ENCODE measurements at regions not wholly inside any gene's neighbourhood (a gene's known extent, or its start where the extent isn't known, plus 50 kb on each side); places are given as distances from the start of the nearest gene placed in this dataset.

- Histone ChIP-seq H3K9ac (ENCODE audit: low read depth, low read length) (no peak overlapping the region), H3K4me3 (ENCODE audit: low read length) (peak overlapping the region; percentile 19), H3K27me3 (ENCODE audit: insufficient read depth, low read length) (no peaks in the 10 kb centered on the region), H3K36me3 (ENCODE audit: insufficient read depth, low read length) (no peaks in the 10 kb centered on the region), H3K9me3 (ENCODE audit: insufficient read depth, low read depth, low read length) (no peaks in the 10 kb centered on the region), H3K27ac (ENCODE audit: low read depth, low read length) (peak overlapping the region; percentile 62), H3K4me1 (ENCODE audit: insufficient read depth, low read length) (peaks cover 18% of the 10 kb centered on the region)
- WGBS: 48% methylated on average over 4 of the region's 6 CpGs
Observed at GRCh38 chr2:64331114-64331645, 122.8 kb upstream of the LGALSL start.

GRCh38 chr2:64331849-64332699 is 121.9 kb upstream of the LGALSL start:
- Histone ChIP-seq H3K4me3 (ENCODE audit: low read length) (no peak overlapping the region), H3K27ac (ENCODE audit: low read depth, low read length) (no peak overlapping the region), H3K27me3 (ENCODE audit: insufficient read depth, low read length) (no peaks in the 10 kb centered on the region), H3K9ac (ENCODE audit: low read depth, low read length) (no peak overlapping the region), H3K4me1 (ENCODE audit: insufficient read depth, low read length) (peaks cover 18% of the 10 kb centered on the region), H3K9me3 (ENCODE audit: insufficient read depth, low read depth, low read length) (no peaks in the 10 kb centered on the region), H3K36me3 (ENCODE audit: insufficient read depth, low read length) (no peaks in the 10 kb centered on the region)
- 88% methylated on average over 8 of the region's 8 CpGs for WGBS

- H3K9ac ChIP-seq (ENCODE audit: low read depth, low read length): no peak overlapping the region
- H3K4me3 ChIP-seq (ENCODE audit: low read length): no peak overlapping the region
- no peaks in the 10 kb centered on the region for H3K36me3 ChIP-seq (ENCODE audit: insufficient read depth, low read length)
- peaks cover 16% of the 10 kb centered on the region for H3K4me1 ChIP-seq (ENCODE audit: insufficient read depth, low read length)
- WGBS: 60% methylated on average over 1 of the region's 1 CpG
- H3K27ac ChIP-seq (ENCODE audit: low read depth, low read length): no peak overlapping the region
- no peaks in the 10 kb centered on the region for H3K9me3 ChIP-seq (ENCODE audit: insufficient read depth, low read depth, low read length)
- H3K27me3 ChIP-seq (ENCODE audit: insufficient read depth, low read length): no peaks in the 10 kb centered on the region
Observed at GRCh38 chr2:64336171-64336570, 117.8 kb upstream of the LGALSL start.

- WGBS: 84% methylated on average over 3 of the region's 3 CpGs
- Histone ChIP-seq H3K4me3 (ENCODE audit: low read length) (no peak overlapping the region), H3K27ac (ENCODE audit: low read depth, low read length) (no peak overlapping the region), H3K36me3 (ENCODE audit: insufficient read depth, low read length) (no peaks in the 10 kb centered on the region), H3K27me3 (ENCODE audit: insufficient read depth, low read length) (no peaks in the 10 kb centered on the region), H3K9ac (ENCODE audit: low read depth, low read length) (no peak overlapping the region), H3K4me1 (ENCODE audit: insufficient read depth, low read length) (peaks cover 7% of the 10 kb centered on the region; the same call in 1 of the 2 replicates), H3K9me3 (ENCODE audit: insufficient read depth, low read depth, low read length) (no peaks in the 10 kb centered on the region)
Observed at GRCh38 chr2:64337314-64337713, 116.6 kb upstream of the LGALSL start.

- Histone ChIP-seq H3K9ac (ENCODE audit: low read depth, low read length) (no peak overlapping the region), H3K27me3 (ENCODE audit: insufficient read depth, low read length) (no peaks in the 10 kb centered on the region), H3K4me1 (ENCODE audit: insufficient read depth, low read length) (peaks cover 7% of the 10 kb centered on the region; the same call in 1 of the 2 replicates), H3K4me3 (ENCODE audit: low read length) (no peak overlapping the region), H3K27ac (ENCODE audit: low read depth, low read length) (no peak overlapping the region), H3K9me3 (ENCODE audit: insufficient read depth, low read depth, low read length) (no peaks in the 10 kb centered on the region), H3K36me3 (ENCODE audit: insufficient read depth, low read length) (no peaks in the 10 kb centered on the region)
- 98% methylated on average over 4 of the region's 4 CpGs for WGBS
Observed at GRCh38 chr2:64338108-64338507, 115.9 kb upstream of the LGALSL start.

- H3K4me1 ChIP-seq (ENCODE audit: insufficient read depth, low read length): peaks cover 7% of the 10 kb centered on the region; the same call in 1 of the 2 replicates
- no peaks in the 10 kb centered on the region for H3K27me3 ChIP-seq (ENCODE audit: insufficient read depth, low read length)
- no peaks in the 10 kb centered on the region for H3K9me3 ChIP-seq (ENCODE audit: insufficient read depth, low read depth, low read length)
- no peaks in the 10 kb centered on the region for H3K36me3 ChIP-seq (ENCODE audit: insufficient read depth, low read length)
- H3K4me3 ChIP-seq (ENCODE audit: low read length): no peak overlapping the region
- H3K27ac ChIP-seq (ENCODE audit: low read depth, low read length): no peak overlapping the region
- WGBS: 61% methylated on average over 5 of the region's 5 CpGs
- H3K9ac ChIP-seq (ENCODE audit: low read depth, low read length): no peak overlapping the region
Observed at GRCh38 chr2:64338910-64339500, 115.0 kb upstream of the LGALSL start.

- WGBS: 96% methylated on average over 6 of the region's 6 CpGs
- Histone ChIP-seq H3K9me3 (ENCODE audit: insufficient read depth, low read depth, low read length) (no peaks in the 10 kb centered on the region), H3K27me3 (ENCODE audit: insufficient read depth, low read length) (no peaks in the 10 kb centered on the region), H3K4me3 (ENCODE audit: low read length) (no peak overlapping the region), H3K36me3 (ENCODE audit: insufficient read depth, low read length) (no peaks in the 10 kb centered on the region), H3K27ac (ENCODE audit: low read depth, low read length) (no peak overlapping the region), H3K9ac (ENCODE audit: low read depth, low read length) (no peak overlapping the region), H3K4me1 (ENCODE audit: insufficient read depth, low read length) (peaks cover 10% of the 10 kb centered on the region)
Observed at GRCh38 chr2:64341461-64341860, 112.5 kb upstream of the LGALSL start.

GRCh38 chr2:64342195-64343099 is 111.5 kb upstream of the LGALSL start:
- H3K36me3 ChIP-seq (ENCODE audit: insufficient read depth, low read length): no peaks in the 10 kb centered on the region
- H3K4me1 ChIP-seq (ENCODE audit: insufficient read depth, low read length): peaks cover 10% of the 10 kb centered on the region
- H3K9ac ChIP-seq (ENCODE audit: low read depth, low read length): no peak overlapping the region
- 97% methylated on average over 5 of the region's 6 CpGs for WGBS
- no peak overlapping the region for H3K27ac ChIP-seq (ENCODE audit: low read depth, low read length)
- no peaks in the 10 kb centered on the region for H3K9me3 ChIP-seq (ENCODE audit: insufficient read depth, low read depth, low read length)
- no peaks in the 10 kb centered on the region for H3K27me3 ChIP-seq (ENCODE audit: insufficient read depth, low read length)
- no peak overlapping the region for H3K4me3 ChIP-seq (ENCODE audit: low read length)

GRCh38 chr2:64344999-64345576 is 108.9 kb upstream of the LGALSL start:
- Histone ChIP-seq H3K36me3 (ENCODE audit: insufficient read depth, low read length) (no peaks in the 10 kb centered on the region), H3K9me3 (ENCODE audit: insufficient read depth, low read depth, low read length) (no peaks in the 10 kb centered on the region), H3K27me3 (ENCODE audit: insufficient read depth, low read length) (no peaks in the 10 kb centered on the region), H3K9ac (ENCODE audit: low read depth, low read length) (no peak overlapping the region), H3K27ac (ENCODE audit: low read depth, low read length) (no peak overlapping the region), H3K4me1 (ENCODE audit: insufficient read depth, low read length) (peaks cover 4% of the 10 kb centered on the region; the same call in 1 of the 2 replicates), H3K4me3 (ENCODE audit: low read length) (no peak overlapping the region)
- WGBS: 44% methylated on average over 1 of the region's 1 CpG

GRCh38 chr2:64345998-64346397 is 108.0 kb upstream of the LGALSL start:
- Histone ChIP-seq H3K27me3 (ENCODE audit: insufficient read depth, low read length) (no peaks in the 10 kb centered on the region), H3K9me3 (ENCODE audit: insufficient read depth, low read depth, low read length) (no peaks in the 10 kb centered on the region), H3K4me1 (ENCODE audit: insufficient read depth, low read length) (peaks cover 4% of the 10 kb centered on the region; the same call in 1 of the 2 replicates), H3K4me3 (ENCODE audit: low read length) (no peak overlapping the region), H3K27ac (ENCODE audit: low read depth, low read length) (no peak overlapping the region), H3K9ac (ENCODE audit: low read depth, low read length) (no peak overlapping the region), H3K36me3 (ENCODE audit: insufficient read depth, low read length) (no peaks in the 10 kb centered on the region)
- 93% methylated on average over 1 of the region's 2 CpGs for WGBS

All from HUES64 (cell line).